Caco-2 (cell line): ENCODE measurements at regions not wholly inside any gene's neighbourhood (a gene's known extent, or its start where the extent isn't known, plus 50 kb on each side); places are given as distances from the start of the nearest gene placed in this dataset.
"Not testable (repeated sequence)": the region's sequence is repeated elsewhere in the genome, so short reads cannot be mapped to it uniquely, and the experiment has no call there.

ENCODE experiments used
- BruUV-seq: library from RNA; stranded (reverse); fragments of 400-500 nt; replicated peaks from 2 replicates; lab custom pipeline; 2021; lab: Mats Ljungman, UMichigan
- CTCF ChIA-PET: fragments of 300-600 bp; sonication (Branson Sonifier 250); formaldehyde crosslinking; loops from one replicate; lab custom pipeline; 2022; ENCODE audit warnings: antibody characterized with exemption; lab: Charles Lee
- POLR2A ChIA-PET: fragments of 300-600 bp; sonication (Branson Sonifier 250); formaldehyde crosslinking; loops from one replicate; lab custom pipeline; 2022; ENCODE audit warnings: antibody characterized with exemption; lab: Charles Lee
- DNase-seq, 2 experiments: peaks; one replicate each; pipeline versions ENCODE4 v3.0.0 to v3.0.0-alpha.2; 2020 to 2022
- H3K27me3 ChIP-seq: replicated peaks from 2 replicates; pipeline ENCODE4 v1.6.0; 2011; ENCODE audit warnings: low read length; ENCODE audit not compliant: control insufficient read depth, insufficient read depth
- H3K36me3 ChIP-seq: 2 replicates; pipeline ENCODE4 v1.5.1; 2011; ENCODE audit warnings: low read length; ENCODE audit not compliant: control insufficient read depth, insufficient read depth
- H3K4me1 ChIP-seq: fragments of 250-450 bp; sonication (Bioruptor Pico); 2 replicates; pipeline ENCODE4 v1.5.1; 2020; ENCODE audit warnings: mild to moderate bottlenecking
- H3K4me3 ChIP-seq: 2 replicates; pipeline ENCODE4 v1.5.1; 2011; ENCODE audit warnings: low read depth, mild to moderate bottlenecking, control low read depth, low read length
- H3K9me3 ChIP-seq: fragments of 250-450 bp; sonication (Bioruptor Pico); 2 replicates; pipeline ENCODE4 v1.5.1; 2020; ENCODE audit warnings: mild to moderate bottlenecking, moderate library complexity
- H3K27ac Mint-ChIP-seq: one replicate; pipeline ENCODE4 v1.8.0; 2022; ENCODE audit warnings: mixed read lengths; ENCODE audit not compliant: unreplicated experiment
- H3K27me3 Mint-ChIP-seq: one replicate; pipeline ENCODE4 v1.8.0; 2022; ENCODE audit warnings: mixed read lengths; ENCODE audit not compliant: insufficient read depth, unreplicated experiment
- H3K36me3 Mint-ChIP-seq: one replicate; pipeline ENCODE4 v1.8.0; 2022; ENCODE audit warnings: mild to moderate bottlenecking, mixed read lengths; ENCODE audit not compliant: insufficient read depth, unreplicated experiment
- H3K4me1 Mint-ChIP-seq: one replicate; pipeline ENCODE4 v1.8.0; 2022; ENCODE audit warnings: low read depth, mixed read lengths; ENCODE audit not compliant: unreplicated experiment
- H3K4me3 Mint-ChIP-seq: one replicate; pipeline ENCODE4 v1.8.0; 2022; ENCODE audit warnings: mild to moderate bottlenecking, moderate library complexity, mixed read lengths; ENCODE audit not compliant: unreplicated experiment
- H3K9me3 Mint-ChIP-seq: one replicate; pipeline ENCODE4 v1.8.0; 2022; ENCODE audit warnings: mixed read lengths; ENCODE audit not compliant: unreplicated experiment
- CTCF ChIP-seq, 2 experiments: fragments of 200-600 bp in 1 of 2; IDR thresholded peaks; 1 replicate in 1 of 2; 2 replicates in 1 of 2; pipeline versions ENCODE4 v1.5.1 to v1.8.0; 2011 to 2022; ENCODE audit warnings: antibody characterized with exemption in 1 of 2, control low read depth in 1 of 2, inconsistent platforms in 1 of 2, low read depth in 1 of 2, low read length in 1 of 2, mild to moderate bottlenecking in 1 of 2, moderate library complexity in 1 of 2; ENCODE audit not compliant: insufficient read depth in 1 of 2, severe bottlenecking in 1 of 2, unreplicated experiment in 1 of 2
- intact Hi-C: fragments of 100-400 bp; cut with micrococcal nuclease; formaldehyde crosslinking; loops from one replicate; pipeline ENCODE4 v1.10.0; 2022; ENCODE audit not compliant: unreplicated experiment

- H3K27me3 ChIP-seq, result no peaks in the 10 kb centered on the region
- no peak overlapping the region for H3K4me3 ChIP-seq
- H3K9me3 ChIP-seq, result no peaks in the 10 kb centered on the region
- H3K4me1 ChIP-seq, result no peaks in the 10 kb centered on the region
- POLR2A ChIA-PET, result no interaction called here
- TF ChIP-seq CTCF (IDR thresholded peaks at IDR 0.05; ENCODE audit: insufficient read depth in 1 of 2, low read depth in 1 of 2, low read length in 1 of 2, severe bottlenecking in 1 of 2, unreplicated experiment in 1 of 2), result no peak
- Mint-ChIP-seq H3K9me3 (peaks cover 9% of the 10 kb centered on the region), H3K27me3 (no peaks in the 10 kb centered on the region), H3K4me1 (no peaks in the 10 kb centered on the region), H3K36me3 (no peaks in the 10 kb centered on the region), H3K27ac (no peak overlapping the region), H3K4me3 (no peak overlapping the region)
- intact Hi-C loops, result no loop called here
- H3K36me3 ChIP-seq, result no peaks in the 10 kb centered on the region
- no TSS peak for BruUV-seq
- CTCF ChIA-PET, result no interaction called here
- DNase-seq, result no peak
These were observed 187.5 kb upstream of the GPC6 start for GRCh38 chr13:93039131-93039530.

- H3K4me3 ChIP-seq, H3K9me3 Mint-ChIP-seq, H3K9me3 ChIP-seq, H3K4me1 ChIP-seq, H3K4me1 Mint-ChIP-seq, H3K27me3 ChIP-seq, H3K27ac Mint-ChIP-seq, CTCF ChIA-PET, H3K36me3 Mint-ChIP-seq, POLR2A ChIA-PET, DNase-seq, H3K27me3 Mint-ChIP-seq, H3K4me3 Mint-ChIP-seq, H3K36me3 ChIP-seq, BruUV-seq, intact Hi-C loops: not testable (repeated sequence)
These were observed 185.0 kb upstream of the GPC6 start for GRCh38 chr13:93041566-93041965.

- Mint-ChIP-seq H3K27ac (no peak overlapping the region), H3K4me3 (no peak overlapping the region), H3K4me1 (peaks cover 7% of the 10 kb centered on the region), H3K27me3 (no peaks in the 10 kb centered on the region), H3K9me3 (peaks cover 10% of the 10 kb centered on the region), H3K36me3 (no peaks in the 10 kb centered on the region)
- no peaks in the 10 kb centered on the region for H3K4me1 ChIP-seq
- DNase-seq, result no peak
- no peaks in the 10 kb centered on the region for H3K36me3 ChIP-seq
- intact Hi-C loops, result no loop called here
- no peak overlapping the region for H3K4me3 ChIP-seq
- POLR2A ChIA-PET, result no interaction called here
- BruUV-seq, result no TSS peak
- no peak for TF ChIP-seq CTCF (IDR thresholded peaks at IDR 0.05; ENCODE audit: insufficient read depth in 1 of 2, low read depth in 1 of 2, low read length in 1 of 2, severe bottlenecking in 1 of 2, unreplicated experiment in 1 of 2)
- CTCF ChIA-PET, result no interaction called here
- no peaks in the 10 kb centered on the region for H3K9me3 ChIP-seq
- no peaks in the 10 kb centered on the region for H3K27me3 ChIP-seq
These were observed 180.8 kb upstream of the GPC6 start for GRCh38 chr13:93045836-93046235.

GRCh38 chr13:93055233-93055632 is 171.4 kb upstream of the GPC6 start:
- no peaks in the 10 kb centered on the region for H3K27me3 ChIP-seq
- TF ChIP-seq CTCF (IDR thresholded peaks at IDR 0.05; ENCODE audit: insufficient read depth in 1 of 2, low read depth in 1 of 2, low read length in 1 of 2, severe bottlenecking in 1 of 2, unreplicated experiment in 1 of 2), result no peak
- H3K36me3 ChIP-seq, result no peaks in the 10 kb centered on the region
- no peak for DNase-seq
- POLR2A ChIA-PET, result no interaction called here
- H3K9me3 Mint-ChIP-seq, result no peaks in the 10 kb centered on the region
- H3K4me3 ChIP-seq, result no peak overlapping the region
- H3K4me1 ChIP-seq, result 0 out of 2 replicates have a peak, but pooled peaks cover 4% of the 10 kb centered on the region
- no peaks in the 10 kb centered on the region for H3K36me3 Mint-ChIP-seq
- no peaks in the 10 kb centered on the region for H3K27me3 Mint-ChIP-seq
- no peak overlapping the region for H3K27ac Mint-ChIP-seq
- H3K4me3 Mint-ChIP-seq, result no peak overlapping the region
- intact Hi-C loops, result no loop called here
- CTCF ChIA-PET, result no interaction called here
- H3K9me3 ChIP-seq, result no peaks in the 10 kb centered on the region
- no peaks in the 10 kb centered on the region for H3K4me1 Mint-ChIP-seq
- BruUV-seq, result no TSS peak
